GM19023 (cell line): ENCODE measurements at regions not wholly inside any gene's neighbourhood (a gene's known extent, or its start where the extent isn't known, plus 50 kb on each side); places are given as distances from the start of the nearest gene placed in this dataset.
"Not testable (repeated sequence)": the region's sequence is repeated elsewhere in the genome, so short reads cannot be mapped to it uniquely, and the experiment has no call there.

Experiments used
- ATAC-seq: cut with Tn5 transposase; IDR thresholded peaks from one replicate; pipeline ENCODE4 v1.9.1; 2021; ENCODE audit warnings: mild to moderate bottlenecking, moderate library complexity; ENCODE audit not compliant: unreplicated experiment

- ATAC-seq = no peak
Observed at GRCh38 chr12:83515306-83516026, 828.8 kb downstream of the TMTC2 start.

- no peak for ATAC-seq
Observed at GRCh38 chr12:83514372-83514771, 827.7 kb downstream of the TMTC2 start.

GRCh38 chr12:83506841-83507240 is 820.1 kb downstream of the TMTC2 start:
- no peak for ATAC-seq

- no peak for ATAC-seq
Observed at GRCh38 chr12:83505586-83505985, 818.9 kb downstream of the TMTC2 start.

- ATAC-seq = not testable (repeated sequence)
Observed at GRCh38 chr12:83499894-83500293, 813.2 kb downstream of the TMTC2 start.

- no peak for ATAC-seq
Observed at GRCh38 chr12:83477696-83478095, 791.0 kb downstream of the TMTC2 start.

- ATAC-seq = no peak
Observed at GRCh38 chr12:83476695-83477690, 790.3 kb downstream of the TMTC2 start.

GRCh38 chr12:83476006-83476405 is 789.3 kb downstream of the TMTC2 start:
- ATAC-seq = no peak

GRCh38 chr12:83474369-83474768 is 787.7 kb downstream of the TMTC2 start:
- no peak for ATAC-seq

GRCh38 chr12:83473408-83474095 is 786.8 kb downstream of the TMTC2 start:
- peak; percentile 98 for ATAC-seq

- ATAC-seq = no peak
Observed at GRCh38 chr12:83472772-83473171, 786.1 kb downstream of the TMTC2 start.

- no peak for ATAC-seq
Observed at GRCh38 chr12:83472350-83472749, 785.6 kb downstream of the TMTC2 start.

GRCh38 chr12:83471341-83471740 is 784.6 kb downstream of the TMTC2 start:
- ATAC-seq = no peak

GRCh38 chr12:83470749-83471148 is 784.0 kb downstream of the TMTC2 start:
- ATAC-seq = no peak

- no peak for ATAC-seq
Observed at GRCh38 chr12:83468988-83469908, 782.5 kb downstream of the TMTC2 start.

- no peak for ATAC-seq
Observed at GRCh38 chr12:83465632-83466031, 778.9 kb downstream of the TMTC2 start.

- no peak for ATAC-seq
Observed at GRCh38 chr12:83462419-83462818, 775.7 kb downstream of the TMTC2 start.

GRCh38 chr12:83461336-83461935 is 774.7 kb downstream of the TMTC2 start:
- ATAC-seq = no peak

- no peak for ATAC-seq
Observed at GRCh38 chr12:83451189-83451588, 764.5 kb downstream of the TMTC2 start.

- no peak for ATAC-seq
Observed at GRCh38 chr12:83434600-83434999, 747.9 kb downstream of the TMTC2 start.
